H1 (cell line): ENCODE measurements at regions not wholly inside any gene's neighbourhood (a gene's known extent, or its start where the extent isn't known, plus 50 kb on each side); places are given as distances from the start of the nearest gene placed in this dataset.

Source experiments
- CTCF ChIA-PET: fragments of 300-600 bp; sonication (Branson Sonifier 250); formaldehyde crosslinking; loops from one replicate; lab custom pipeline; 2021; ENCODE audit not compliant: partially characterized antibody; lab: Charles Lee
- POLR2A ChIA-PET: fragments of 300-600 bp; sonication (Branson Sonifier 250); formaldehyde crosslinking; loops from one replicate; lab custom pipeline; 2021; ENCODE audit warnings: inconsistent platforms; ENCODE audit not compliant: partially characterized antibody; lab: Charles Lee
- DNase-seq, 2 experiments: peaks; one replicate each; pipeline versions ENCODE4 v3.0.0 to v3.0.0-alpha.2; 2010 to 2022; ENCODE audit warnings: low spot score in 2 of 2, low read depth in 1 of 2, mixed read lengths in 1 of 2
- FAIRE-seq: peaks from 2 replicates; lab custom pipeline; 2011; peaks lifted over from hg19 to GRCh38; lab: Jason Lieb, UNC
- H2AFZ ChIP-seq: 2 replicates; pipeline ENCODE4 v1.8.1; 2012; ENCODE audit warnings: low read length, inconsistent platforms
- H2AK5ac ChIP-seq: 2 replicates; pipeline ENCODE4 v1.6.1; 2013; ENCODE audit warnings: low read depth, low read length
- H2BK120ac ChIP-seq: replicated peaks from 2 replicates; pipeline ENCODE3; 2013; ENCODE audit warnings: low read depth, low read length, inconsistent platforms
- H2BK12ac ChIP-seq: 2 replicates; pipeline ENCODE4 v1.6.1; 2013; ENCODE audit warnings: low read depth, low read length
- H2BK15ac ChIP-seq: 2 replicates; pipeline ENCODE4 v1.6.1; 2013; ENCODE audit warnings: low read length
- H2BK20ac ChIP-seq: 2 replicates; pipeline ENCODE4 v1.6.1; 2013; ENCODE audit warnings: low read length
- H2BK5ac ChIP-seq: 2 replicates; pipeline ENCODE4 v1.6.1; 2013; ENCODE audit warnings: low read depth, low read length
- H3K14ac ChIP-seq: 2 replicates; pipeline ENCODE4 v1.6.1; 2013; ENCODE audit warnings: inconsistent platforms; ENCODE audit not compliant: insufficient read length
- H3K18ac ChIP-seq: 2 replicates; pipeline ENCODE4 v1.6.1; 2013; ENCODE audit warnings: low read length; ENCODE audit errors: extremely low read depth
- H3K23ac ChIP-seq: 2 replicates; pipeline ENCODE4 v1.6.1; 2013; ENCODE audit warnings: inconsistent platforms; ENCODE audit not compliant: insufficient read length
- H3K23me2 ChIP-seq: 2 replicates; pipeline ENCODE4 v1.6.1; 2013; ENCODE audit warnings: low read depth, low read length
- H3K27ac ChIP-seq: 2 replicates; pipeline ENCODE4 v1.6.1; 2011; ENCODE audit warnings: low read depth, low read length, inconsistent platforms
- H3K27me3 ChIP-seq, 4 experiments: replicated peaks in 1 of 4; 1 replicate in 1 of 4; 2 replicates in 3 of 4; pipeline versions ENCODE4 v1.6.1 to v1.8.1; 2011 to 2013; ENCODE audit warnings: low read length in 3 of 4, mild to moderate bottlenecking in 3 of 4, inconsistent platforms in 2 of 4, mixed read lengths in 2 of 4, moderate library complexity in 1 of 4; ENCODE audit not compliant: control insufficient read depth in 3 of 4, insufficient read depth in 3 of 4; ENCODE audit errors: extremely low read depth in 1 of 4
- H3K36me3 ChIP-seq, 4 experiments: 2 replicates each; pipeline versions ENCODE4 v1.6.1 to v1.8.1; 2011 to 2013; ENCODE audit warnings: mild to moderate bottlenecking in 4 of 4, low read length in 3 of 4, moderate library complexity in 2 of 4, control low read depth in 1 of 4, inconsistent platforms in 1 of 4; ENCODE audit not compliant: insufficient read depth in 4 of 4, control insufficient read depth in 2 of 4
- H3K4ac ChIP-seq: replicated peaks from 2 replicates; pipeline ENCODE3; 2013; ENCODE audit warnings: low read length, low read depth, mixed read lengths, inconsistent platforms; ENCODE audit not compliant: insufficient read length
- H3K4me1 ChIP-seq, 4 experiments: replicated peaks in 1 of 4; 1 replicate in 1 of 4; 2 replicates in 3 of 4; pipeline versions ENCODE4 v1.6.1 to v1.8.1; 2011 to 2013; ENCODE audit warnings: low read length in 3 of 4, inconsistent platforms in 2 of 4, mixed read lengths in 1 of 4; ENCODE audit not compliant: insufficient read depth in 4 of 4, control insufficient read depth in 3 of 4
- H3K4me2 ChIP-seq, 2 experiments: 2 replicates each; pipeline versions ENCODE4 v1.6.1 to v1.8.1; 2011 to 2013; ENCODE audit warnings: low read depth in 2 of 2, low read length in 2 of 2, control low read depth in 1 of 2, inconsistent platforms in 1 of 2, mild to moderate bottlenecking in 1 of 2; ENCODE audit not compliant: insufficient read depth in 1 of 2
- H3K4me3 ChIP-seq, 4 experiments: fragments of 200-600, 300-600 bp in 1 of 4; sonication (generic), shearing (Covaris generic), sonication (Bioruptor Twin) in 1 of 4; 2 replicates each; pipeline versions ENCODE4 v1.5.1 to v1.8.1; 2011 to 2016; ENCODE audit warnings: low read length in 4 of 4, low read depth in 3 of 4, control low read depth in 2 of 4, inconsistent platforms in 2 of 4, mild to moderate bottlenecking in 2 of 4, mixed read lengths in 1 of 4, moderate library complexity in 1 of 4; ENCODE audit not compliant: insufficient read depth in 2 of 4; ENCODE audit errors: extremely low read depth in 1 of 4
- H3K56ac ChIP-seq: replicated peaks from 2 replicates; pipeline ENCODE3; 2013; ENCODE audit warnings: low read depth, mild to moderate bottlenecking, mixed read lengths, low read length, inconsistent platforms; ENCODE audit not compliant: insufficient read length
- H3K79me1 ChIP-seq: 2 replicates; pipeline ENCODE4 v1.6.1; 2013; ENCODE audit warnings: low read depth, low read length, control low read depth
- H3K79me2 ChIP-seq, 2 experiments: 2 replicates each; pipeline versions ENCODE4 v1.6.1 to v1.8.1; 2012 to 2013; ENCODE audit warnings: low read length in 2 of 2, mild to moderate bottlenecking in 2 of 2, inconsistent platforms in 1 of 2; ENCODE audit not compliant: insufficient read depth in 2 of 2, control insufficient read depth in 1 of 2
- H3K9ac ChIP-seq, 4 experiments: replicated peaks in 1 of 4; 1 replicate in 1 of 4; 2 replicates in 3 of 4; pipeline versions ENCODE4 v1.6.1 to v1.8.1; 2011 to 2013; ENCODE audit warnings: low read depth in 3 of 4, low read length in 3 of 4, control low read depth in 2 of 4, mild to moderate bottlenecking in 2 of 4, moderate library complexity in 2 of 4, inconsistent platforms in 1 of 4; ENCODE audit errors: extremely low read depth in 1 of 4
- H3K9me3 ChIP-seq, 2 experiments: 2 replicates each; pipeline versions ENCODE4 v1.6.1 to v1.8.1; 2012 to 2013; ENCODE audit warnings: mild to moderate bottlenecking in 2 of 2, moderate library complexity in 2 of 2, control low read depth in 1 of 2, inconsistent platforms in 1 of 2, low read depth in 1 of 2, low read length in 1 of 2, mixed read lengths in 1 of 2; ENCODE audit not compliant: insufficient read depth in 2 of 2
- H4K20me1 ChIP-seq, 2 experiments: replicated peaks in 1 of 2; 2 replicates each; pipeline versions ENCODE3 to v1.8.1; 2011 to 2013; ENCODE audit warnings: inconsistent platforms in 2 of 2, low read length in 2 of 2, mild to moderate bottlenecking in 1 of 2; ENCODE audit not compliant: insufficient read depth in 2 of 2, control insufficient read depth in 1 of 2
- H4K5ac ChIP-seq: 2 replicates; pipeline ENCODE4 v1.6.1; 2013; ENCODE audit warnings: low read length, low read depth, mixed read lengths, inconsistent platforms; ENCODE audit not compliant: insufficient read length
- H4K8ac ChIP-seq: 2 replicates; pipeline ENCODE4 v1.8.0; 2013; ENCODE audit warnings: mild to moderate bottlenecking, moderate library complexity, low read length, inconsistent platforms; ENCODE audit not compliant: insufficient read depth; ENCODE audit errors: extremely low read depth
- H4K91ac ChIP-seq: replicated peaks from 2 replicates; pipeline ENCODE3; 2013; ENCODE audit warnings: low read length, mixed read lengths, inconsistent platforms; ENCODE audit not compliant: insufficient read length
- JUND ChIP-seq: IDR thresholded peaks from 2 replicates; pipeline ENCODE4 v1.6.1; 2011; ENCODE audit warnings: mild to moderate bottlenecking, improper control_type of control experiment, low read length
- WGBS, 2 experiments: shearing (Covaris generic) in 1 of 2; methylation state at CpG; one replicate each; pipeline versions ENCODE4 v1.1.6 to v1.1.7; 2013 to 2015; ENCODE audit warnings: low lambda C conversion rate in 2 of 2, mixed read lengths in 2 of 2, inconsistent platforms in 1 of 2, low coverage in 1 of 2, missing lambda C conversion rate in 1 of 2; ENCODE audit not compliant: insufficient replicate concordance in 2 of 2, insufficient coverage in 1 of 2, insufficient read length in 1 of 2; ENCODE audit errors: extremely low coverage in 1 of 2, missing lambda C conversion rate in 1 of 2; 5-methylcytosine and 5-hydroxymethylcytosine counted together

DNA sequence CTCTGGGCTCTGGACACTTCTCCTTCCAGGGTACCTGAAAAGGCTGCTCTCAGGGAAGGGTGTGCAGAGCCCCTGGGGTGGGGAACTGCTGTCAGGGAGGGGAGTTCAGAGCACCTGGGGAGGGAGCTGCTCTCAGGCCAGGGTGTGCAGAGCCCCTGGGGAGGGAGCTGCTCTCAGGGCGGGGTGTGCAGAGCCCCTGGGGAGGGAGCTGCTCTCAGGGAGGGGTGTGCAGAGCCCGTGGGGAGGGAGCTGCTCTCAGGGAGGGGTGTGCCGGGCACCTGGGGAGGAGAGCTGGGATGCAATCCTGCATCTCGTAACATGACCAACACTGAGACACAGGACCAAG is 764.2 kb downstream of the BRD1 start:
- H3K36me3 ChIP-seq: no peaks in the 10 kb centered on the region
- peaks cover 0 to 2% of the 10 kb centered on the region in 2 experiments for H4K20me1 ChIP-seq
- DNase-seq: no peak
- no peak overlapping the region for H3K18ac ChIP-seq
- WGBS, 2 experiments: 71% methylated on average over 1 of the region's 4 CpGs; no CpG with 5 or more reads in 1 of the 2 experiments
- FAIRE-seq: no peak
- H3K79me1 ChIP-seq: no peaks in the 10 kb centered on the region
- peaks cover 0 to 18% (median 1%) of the 10 kb centered on the region in 4 experiments; a peak in 3 of 7 replicates for H3K4me1 ChIP-seq
- ChIA-PET POLR2A (no interaction called here), CTCF (interaction anchor here (1.6 to 2.4 kb wide), 3 partner anchors 14 to 242 kb away, joined by 4 to 12 read pairs (median 5); no protein-coding TSS in a partner anchor)
- H3K23me2 ChIP-seq: no peaks in the 10 kb centered on the region
- no peak overlapping the region for H3K27ac ChIP-seq
- no peak overlapping the region for H4K8ac ChIP-seq
- H2AK5ac ChIP-seq: no peak overlapping the region
- no peak overlapping the region for H2AFZ ChIP-seq
- no peak overlapping the region; the same call in 1 of the 2 replicates for H2BK20ac ChIP-seq
- H4K5ac ChIP-seq: no peak overlapping the region
- no peaks in the 10 kb centered on the region for H3K79me2 ChIP-seq
- H3K9ac ChIP-seq: no peak overlapping the region
- no peak overlapping the region for H3K4ac ChIP-seq
- no peak overlapping the region for H3K56ac ChIP-seq
- no peak overlapping the region for H3K14ac ChIP-seq
- H2BK12ac ChIP-seq: no peak overlapping the region
- H3K27me3 ChIP-seq: no peaks in the 10 kb centered on the region
- no peak overlapping the region for H2BK120ac ChIP-seq
- H4K91ac ChIP-seq: no peak overlapping the region
- TF ChIP-seq JUND: no peak
- no peaks in the 10 kb centered on the region for H3K9me3 ChIP-seq
- no peak overlapping the region for H2BK15ac ChIP-seq
- no peak overlapping the region for H3K4me2 ChIP-seq
- H2BK5ac ChIP-seq: no peak overlapping the region
- H3K4me3 ChIP-seq: no peak overlapping the region
- no peak overlapping the region for H3K23ac ChIP-seq
